Neural cell (in vitro differentiated cells): ENCODE measurements at regions not wholly inside any gene's neighbourhood (a gene's known extent, or its start where the extent isn't known, plus 50 kb on each side); places are given as distances from the start of the nearest gene placed in this dataset.

ENCODE experiments used
- H2AFZ ChIP-seq: fragments of 200-600, 300-800 bp; sonication (generic), shearing (Covaris generic); 2 replicates; pipeline ENCODE4 v1.6.0; 2014; ENCODE audit warnings: low read depth, mild to moderate bottlenecking, antibody characterized with exemption, low read length, moderate library complexity
- H3F3A ChIP-seq: fragments of 200-600 bp; shearing (Covaris generic); 2 replicates; pipeline ENCODE4 v1.6.1; 2016; ENCODE audit warnings: mild to moderate bottlenecking, moderate library complexity, mixed read lengths, antibody characterized with exemption, low read length; ENCODE audit not compliant: insufficient read depth, poor library complexity, severe bottlenecking
- H3K27ac ChIP-seq: fragments of 200-600, 300-800 bp; sonication (generic), shearing (Covaris generic); 2 replicates; pipeline ENCODE4 v1.5.1; 2014; ENCODE audit warnings: mild to moderate bottlenecking, low read length, moderate library complexity
- H3K27me3 ChIP-seq: fragments of 300-800, 200-600 bp; sonication (generic), shearing (Covaris generic); 2 replicates; pipeline ENCODE4 v1.6.0; 2014; ENCODE audit warnings: mild to moderate bottlenecking, low read depth, low read length, moderate library complexity; ENCODE audit not compliant: insufficient read depth
- H3K36me3 ChIP-seq: fragments of 300-800, 200-600 bp; sonication (generic), shearing (Covaris generic); 2 replicates; pipeline ENCODE4 v1.5.1; 2014; ENCODE audit warnings: mild to moderate bottlenecking, antibody characterized with exemption, low read length, moderate library complexity; ENCODE audit not compliant: insufficient read depth
- H3K4me2 ChIP-seq: fragments of 300-800, 200-600 bp; sonication (generic), shearing (Covaris generic); 2 replicates; pipeline ENCODE4 v1.6.0; 2014; ENCODE audit warnings: mild to moderate bottlenecking, low read length
- H3K4me3 ChIP-seq: fragments of 300-800, 200-600 bp; sonication (generic), shearing (Covaris generic); 2 replicates; pipeline ENCODE4 v1.5.1; 2014; ENCODE audit warnings: mild to moderate bottlenecking, low read length, moderate library complexity
- H3K79me2 ChIP-seq: fragments of 200-600 bp; shearing (Covaris generic); replicated peaks from 2 replicates; pipeline ENCODE4 v1.6.0; 2014; ENCODE audit warnings: mild to moderate bottlenecking, low read length, moderate library complexity; ENCODE audit not compliant: insufficient read depth
- H3K9ac ChIP-seq: fragments of 300-800, 200-600 bp; sonication (generic), shearing (Covaris generic); 2 replicates; pipeline ENCODE4 v1.6.1; 2016; ENCODE audit warnings: mild to moderate bottlenecking, low read length, mixed read lengths
- H3K9me2 ChIP-seq: fragments of 200-600 bp; shearing (Covaris generic); 2 replicates; pipeline ENCODE4 v1.6.1; 2016; ENCODE audit warnings: mild to moderate bottlenecking, low read length, mixed read lengths; ENCODE audit not compliant: insufficient read depth
- H3K9me3 ChIP-seq: fragments of 200-600, 300-800 bp; sonication (generic), shearing (Covaris generic); 2 replicates; pipeline ENCODE4 v1.6.1; 2016; ENCODE audit warnings: mild to moderate bottlenecking, mixed run types, low read length, moderate library complexity, mixed read lengths
- H4K20me1 ChIP-seq: fragments of 200-600 bp; shearing (Covaris generic); 2 replicates; pipeline ENCODE4 v1.6.1; 2016; ENCODE audit warnings: mild to moderate bottlenecking, mixed run types; ENCODE audit not compliant: insufficient read depth
- EP300 ChIP-seq: fragments of 450-650 bp; conservative IDR thresholded peaks from 2 replicates; pipeline ENCODE4 v1.6.1; 2014; ENCODE audit warnings: antibody characterized with exemption, mild to moderate bottlenecking, moderate library complexity; ENCODE audit not compliant: poor library complexity, severe bottlenecking
- EZH2 ChIP-seq: fragments of 200-600, 300-800 bp; shearing (Covaris generic), sonication (generic); IDR thresholded peaks from 2 replicates; pipeline ENCODE4 v1.6.1; 2014; ENCODE audit warnings: antibody characterized with exemption, low read length, borderline replicate concordance, mild to moderate bottlenecking; ENCODE audit not compliant: insufficient read depth, poor library complexity, severe bottlenecking
- MXI1 ChIP-seq: fragments of 450-650 bp; conservative IDR thresholded peaks from 2 replicates; pipeline ENCODE4 v1.6.1; 2014; ENCODE audit warnings: antibody characterized with exemption, mild to moderate bottlenecking; ENCODE audit not compliant: poor library complexity, severe bottlenecking
- POLR2AphosphoS5 ChIP-seq: IDR thresholded peaks from 2 replicates; pipeline ENCODE4 v1.6.1; 2012
- RAD21 ChIP-seq: fragments of 450-650 bp; conservative IDR thresholded peaks from 2 replicates; pipeline ENCODE4 v1.6.1; 2014; ENCODE audit warnings: antibody characterized with exemption, mild to moderate bottlenecking, moderate library complexity
- SMC3 ChIP-seq: fragments of 450-650 bp; conservative IDR thresholded peaks from 2 replicates; pipeline ENCODE4 v1.6.1; 2014; ENCODE audit warnings: antibody characterized with exemption, mild to moderate bottlenecking, moderate library complexity; ENCODE audit not compliant: poor library complexity
- TAF1 ChIP-seq: IDR thresholded peaks from 2 replicates; pipeline ENCODE4 v1.6.1; 2012; ENCODE audit warnings: low read depth
- TF ChIP-seq, protein P1 (sequence below): fragments of 450-650 bp; IDR thresholded peaks from 2 replicates; pipeline ENCODE4 v1.5.1; 2014; ENCODE audit warnings: antibody characterized with exemption, mild to moderate bottlenecking, moderate library complexity; ENCODE audit not compliant: poor library complexity, severe bottlenecking
- TF ChIP-seq, protein P2 (sequence below): IDR thresholded peaks from 2 replicates; pipeline ENCODE4 v1.6.1; 2012; ENCODE audit warnings: borderline replicate concordance

DNA sequence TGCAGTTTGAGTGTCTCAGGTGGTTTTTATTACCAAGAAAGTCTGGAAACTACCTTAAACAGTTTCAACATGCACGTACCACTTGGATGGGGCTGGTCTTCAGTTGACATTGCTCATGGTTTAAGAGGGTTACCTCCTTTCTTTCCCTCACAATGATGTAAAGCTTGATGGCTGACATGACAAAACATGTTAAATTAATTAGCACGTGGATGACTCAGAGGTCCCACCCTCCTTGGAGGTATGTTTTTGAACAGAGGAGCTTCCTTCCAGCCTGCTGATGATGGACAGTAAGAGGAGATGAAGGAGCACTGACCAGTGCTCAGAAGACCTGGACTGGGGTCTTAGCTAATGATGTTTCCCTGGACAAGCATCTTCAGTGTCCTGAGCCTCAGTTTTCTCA is 322.3 kb upstream of the PODXL start:
- Histone ChIP-seq H3K9me2 (no peaks in the 10 kb centered on the region), H3K9me3 (peaks cover 4% of the 10 kb centered on the region), H3K27me3 (no peaks in the 10 kb centered on the region), H3K9ac (no peak overlapping the region), H3K4me3 (no peak overlapping the region), H3F3A (no peaks in the 10 kb centered on the region), H3K79me2 (no peaks in the 10 kb centered on the region), H3K4me2 (no peak overlapping the region), H4K20me1 (no peaks in the 10 kb centered on the region), H3K36me3 (no peaks in the 10 kb centered on the region), H2AFZ (no peak overlapping the region), H3K27ac (no peak overlapping the region)
- no peak for TF ChIP-seq EP300
- TF ChIP-seq, protein P1, sequence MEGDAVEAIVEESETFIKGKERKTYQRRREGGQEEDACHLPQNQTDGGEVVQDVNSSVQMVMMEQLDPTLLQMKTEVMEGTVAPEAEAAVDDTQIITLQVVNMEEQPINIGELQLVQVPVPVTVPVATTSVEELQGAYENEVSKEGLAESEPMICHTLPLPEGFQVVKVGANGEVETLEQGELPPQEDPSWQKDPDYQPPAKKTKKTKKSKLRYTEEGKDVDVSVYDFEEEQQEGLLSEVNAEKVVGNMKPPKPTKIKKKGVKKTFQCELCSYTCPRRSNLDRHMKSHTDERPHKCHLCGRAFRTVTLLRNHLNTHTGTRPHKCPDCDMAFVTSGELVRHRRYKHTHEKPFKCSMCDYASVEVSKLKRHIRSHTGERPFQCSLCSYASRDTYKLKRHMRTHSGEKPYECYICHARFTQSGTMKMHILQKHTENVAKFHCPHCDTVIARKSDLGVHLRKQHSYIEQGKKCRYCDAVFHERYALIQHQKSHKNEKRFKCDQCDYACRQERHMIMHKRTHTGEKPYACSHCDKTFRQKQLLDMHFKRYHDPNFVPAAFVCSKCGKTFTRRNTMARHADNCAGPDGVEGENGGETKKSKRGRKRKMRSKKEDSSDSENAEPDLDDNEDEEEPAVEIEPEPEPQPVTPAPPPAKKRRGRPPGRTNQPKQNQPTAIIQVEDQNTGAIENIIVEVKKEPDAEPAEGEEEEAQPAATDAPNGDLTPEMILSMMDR: no peak
- no peak for TF ChIP-seq RAD21
- TF ChIP-seq MXI1: no peak

DNA sequence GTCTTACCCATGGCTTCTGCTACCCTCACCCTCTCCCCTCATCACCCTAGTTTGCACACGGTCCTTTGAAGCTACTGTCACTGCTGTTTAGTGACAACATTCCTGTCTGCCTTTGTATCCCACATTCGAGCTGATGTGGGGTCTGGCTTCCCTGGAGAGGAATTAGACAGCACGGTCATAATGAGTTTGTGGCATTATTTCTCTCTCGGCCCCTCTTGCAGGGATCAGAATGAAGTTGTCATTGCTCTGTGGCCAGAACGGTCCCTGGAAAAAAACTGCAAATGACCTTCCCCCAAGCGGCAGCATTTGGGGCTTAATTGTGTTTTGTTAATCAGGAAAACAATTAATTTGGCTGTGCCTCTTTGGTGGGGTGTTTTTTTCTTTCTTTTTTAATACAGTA is 317.2 kb upstream of the PODXL start:
- no peak overlapping the region for H3K4me2 ChIP-seq
- no peaks in the 10 kb centered on the region for H3F3A ChIP-seq
- no peaks in the 10 kb centered on the region for H3K36me3 ChIP-seq

More for the DNA sequence above, 317.2 kb upstream of the PODXL start:
- Histone ChIP-seq H3K79me2 (no peaks in the 10 kb centered on the region), H3K9me3 (peaks cover 4% of the 10 kb centered on the region), H3K9ac (no peak overlapping the region), H3K4me3 (no peak overlapping the region), H3K27me3 (no peaks in the 10 kb centered on the region), H2AFZ (no peak overlapping the region), H4K20me1 (no peaks in the 10 kb centered on the region), H3K9me2 (no peaks in the 10 kb centered on the region), H3K27ac (no peak overlapping the region)
- TF ChIP-seq SMC3 (no peak), POLR2AphosphoS5 (no peak), EP300 (no peak), RAD21 (no peak), EZH2 (no peak), TAF1 (no peak), MXI1 (no peak)
- TF ChIP-seq, protein P1: no peak
- TF ChIP-seq, protein P2, sequence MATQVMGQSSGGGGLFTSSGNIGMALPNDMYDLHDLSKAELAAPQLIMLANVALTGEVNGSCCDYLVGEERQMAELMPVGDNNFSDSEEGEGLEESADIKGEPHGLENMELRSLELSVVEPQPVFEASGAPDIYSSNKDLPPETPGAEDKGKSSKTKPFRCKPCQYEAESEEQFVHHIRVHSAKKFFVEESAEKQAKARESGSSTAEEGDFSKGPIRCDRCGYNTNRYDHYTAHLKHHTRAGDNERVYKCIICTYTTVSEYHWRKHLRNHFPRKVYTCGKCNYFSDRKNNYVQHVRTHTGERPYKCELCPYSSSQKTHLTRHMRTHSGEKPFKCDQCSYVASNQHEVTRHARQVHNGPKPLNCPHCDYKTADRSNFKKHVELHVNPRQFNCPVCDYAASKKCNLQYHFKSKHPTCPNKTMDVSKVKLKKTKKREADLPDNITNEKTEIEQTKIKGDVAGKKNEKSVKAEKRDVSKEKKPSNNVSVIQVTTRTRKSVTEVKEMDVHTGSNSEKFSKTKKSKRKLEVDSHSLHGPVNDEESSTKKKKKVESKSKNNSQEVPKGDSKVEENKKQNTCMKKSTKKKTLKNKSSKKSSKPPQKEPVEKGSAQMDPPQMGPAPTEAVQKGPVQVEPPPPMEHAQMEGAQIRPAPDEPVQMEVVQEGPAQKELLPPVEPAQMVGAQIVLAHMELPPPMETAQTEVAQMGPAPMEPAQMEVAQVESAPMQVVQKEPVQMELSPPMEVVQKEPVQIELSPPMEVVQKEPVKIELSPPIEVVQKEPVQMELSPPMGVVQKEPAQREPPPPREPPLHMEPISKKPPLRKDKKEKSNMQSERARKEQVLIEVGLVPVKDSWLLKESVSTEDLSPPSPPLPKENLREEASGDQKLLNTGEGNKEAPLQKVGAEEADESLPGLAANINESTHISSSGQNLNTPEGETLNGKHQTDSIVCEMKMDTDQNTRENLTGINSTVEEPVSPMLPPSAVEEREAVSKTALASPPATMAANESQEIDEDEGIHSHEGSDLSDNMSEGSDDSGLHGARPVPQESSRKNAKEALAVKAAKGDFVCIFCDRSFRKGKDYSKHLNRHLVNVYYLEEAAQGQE: no peak
